ENCODE measurements at regions not wholly inside any gene's neighbourhood (a gene's known extent, or its start where the extent isn't known, plus 50 kb on each side); places are given as distances from the start of the nearest gene placed in this dataset.

GRCh38 chr17:12386225-12386624, 279.5 kb upstream of the MYOCD start:
- DNase-seq (ENCODE audit: low spot score): no peak

GRCh38 chr17:12388226-12388625, 277.5 kb upstream of the MYOCD start:
- DNase-seq (ENCODE audit: low spot score): no peak

- DNase-seq (ENCODE audit: low spot score): no peak
Measured at GRCh38 chr17:12389421-12389820, 276.3 kb upstream of the MYOCD start.

- no peak for DNase-seq (ENCODE audit: low spot score)
Measured at GRCh38 chr17:12390631-12391030, 275.1 kb upstream of the MYOCD start.

GRCh38 chr17:12391468-12391867, 274.2 kb upstream of the MYOCD start:
- DNase-seq (ENCODE audit: low spot score): no peak

- peak; percentile 7 for DNase-seq (ENCODE audit: low spot score)
Measured at GRCh38 chr17:12395733-12396354, 269.8 kb upstream of the MYOCD start.

GRCh38 chr17:12398441-12399051, 267.1 kb upstream of the MYOCD start:
- no peak for DNase-seq (ENCODE audit: low spot score)

GRCh38 chr17:12402963-12403622, 262.6 kb upstream of the MYOCD start:
- DNase-seq (ENCODE audit: low spot score): no peak

- no peak for DNase-seq (ENCODE audit: low spot score)
Measured at GRCh38 chr17:12403881-12404398, 261.8 kb upstream of the MYOCD start.

GRCh38 chr17:12406623-12407215, 259.0 kb upstream of the MYOCD start:
- no peak for DNase-seq (ENCODE audit: low spot score)

GRCh38 chr17:12407495-12408252, 258.0 kb upstream of the MYOCD start:
- no peak for DNase-seq (ENCODE audit: low spot score)

GRCh38 chr17:12409082-12409481, 256.6 kb upstream of the MYOCD start:
- DNase-seq (ENCODE audit: low spot score): no peak

GRCh38 chr17:12410717-12411116, 255.0 kb upstream of the MYOCD start:
- DNase-seq (ENCODE audit: low spot score): no peak

- DNase-seq (ENCODE audit: low spot score): no peak
Measured at GRCh38 chr17:12415031-12415430, 250.7 kb upstream of the MYOCD start.

- DNase-seq (ENCODE audit: low spot score): no peak
Measured at GRCh38 chr17:12421077-12421476, 244.6 kb upstream of the MYOCD start.

- no peak for DNase-seq (ENCODE audit: low spot score)
Measured at GRCh38 chr17:12421646-12422306, 243.9 kb upstream of the MYOCD start.

GRCh38 chr17:12422651-12423050, 243.0 kb upstream of the MYOCD start:
- DNase-seq (ENCODE audit: low spot score): no peak

- DNase-seq (ENCODE audit: low spot score): no peak
Measured at GRCh38 chr17:12423337-12423736, 242.4 kb upstream of the MYOCD start.

GRCh38 chr17:12429116-12429515, 236.6 kb upstream of the MYOCD start:
- DNase-seq (ENCODE audit: low spot score): no peak

- DNase-seq (ENCODE audit: low spot score): no peak
Measured at GRCh38 chr17:12431188-12431587, 234.5 kb upstream of the MYOCD start.

GRCh38 chr17:12438212-12438611, 227.5 kb upstream of the MYOCD start:
- DNase-seq (ENCODE audit: low spot score): no peak
